A549 (cell line): ENCODE measurements at regions not wholly inside any gene's neighbourhood (a gene's known extent, or its start where the extent isn't known, plus 50 kb on each side); places are given as distances from the start of the nearest gene placed in this dataset.

Experiments
- ATAC-seq, 2 experiments: fragments of 200-7000 bp in 1 of 2; fragments of >200 bp in 1 of 2; cut with Nextera tagmentation in 1 of 2; cut with Tn5 transposase in 1 of 2; 3 replicates each; pipeline versions ENCODE4 v1.8.0 to v1.9.1; 2018 to 2020; ENCODE audit warnings: mild to moderate bottlenecking in 1 of 2, moderate library complexity in 1 of 2
- CTCF ChIA-PET: fragments of 300-600 bp; sonication (Branson Sonifier 250); formaldehyde crosslinking; extraction: SDS; loops from one replicate; lab custom pipeline; 2021; ENCODE audit warnings: antibody characterized with exemption, inconsistent platforms; lab: Yijun Ruan, JAX
- POLR2A ChIA-PET: fragments of 350-600 bp; formaldehyde crosslinking; extraction: SDS; loops from one replicate; lab custom pipeline; 2021; ENCODE audit warnings: antibody characterized with exemption, inconsistent platforms; lab: Yijun Ruan, JAX
- DNase-seq, 2 experiments: peaks; one replicate each; pipeline versions ENCODE4 v3.0.0 to v3.0.0-alpha.2; 2011 to 2016; ENCODE audit warnings: low read depth in 1 of 2, low spot score in 1 of 2
- FAIRE-seq: peaks from 2 replicates; lab custom pipeline; 2011; peaks lifted over from hg19 to GRCh38; lab: Jason Lieb, UNC
- H3K27ac ChIP-seq, 2 experiments: fragments of >200 bp; sonication (Bioruptor Twin); formaldehyde crosslinking; 3 replicates each; pipeline ENCODE4 v1.5.1; 2016 to 2017
- H3K4me1 ChIP-seq: fragments of >200 bp; sonication (Bioruptor Twin); formaldehyde crosslinking; 3 replicates; pipeline ENCODE4 v1.6.1; 2016
- H3K4me2 ChIP-seq: fragments of >200 bp; sonication (Bioruptor Twin); formaldehyde crosslinking; 3 replicates; pipeline ENCODE4 v1.6.1; 2016
- H3K4me3 ChIP-seq: fragments of >200 bp; sonication (Bioruptor Twin); formaldehyde crosslinking; 3 replicates; pipeline ENCODE4 v1.5.1; 2016
- H3K9me3 ChIP-seq: fragments of >200 bp; sonication (Bioruptor Twin); formaldehyde crosslinking; 3 replicates; pipeline ENCODE4 v1.6.1; 2016
- CEBPB ChIP-seq, 2 experiments: fragments of >200 bp in 1 of 2; sonication (Bioruptor Twin) in 1 of 2; formaldehyde crosslinking in 1 of 2; IDR thresholded peaks; 2 replicates each; pipeline ENCODE4 v1.6.1; 2012 to 2016
- CHD4 ChIP-seq: fragments of 200-600 bp; sonication (generic); IDR thresholded peaks from 2 replicates; pipeline ENCODE4 v1.6.1; 2016; ENCODE audit warnings: antibody characterized with exemption, mild to moderate bottlenecking, borderline replicate concordance
- E2F6 ChIP-seq: IDR thresholded peaks from 2 replicates; pipeline ENCODE4 v1.6.1; 2012; ENCODE audit warnings: low read depth, borderline replicate concordance
- EHF ChIP-seq: fragments of 250-450 bp; sonication (Bioruptor Pico); IDR thresholded peaks from 2 replicates; pipeline ENCODE4 v1.5.0; 2020; ENCODE audit warnings: mild to moderate bottlenecking
- ESRRA ChIP-seq: fragments of 150-350 bp; IDR thresholded peaks from 2 replicates; pipeline ENCODE4 v1.6.1; 2014; ENCODE audit warnings: mild to moderate bottlenecking, low read length, borderline replicate concordance
- FOSL2 ChIP-seq, 2 experiments: fragments of 450-650 bp in 1 of 2; fragments of >200 bp in 1 of 2; sonication (Bioruptor Twin) in 1 of 2; formaldehyde crosslinking; IDR thresholded peaks; 2 replicates each; pipeline versions ENCODE4 v1.5.0 to v1.6.1; 2016 to 2020; ENCODE audit warnings: mild to moderate bottlenecking in 1 of 2, moderate library complexity in 1 of 2
- FOXS1 ChIP-seq: fragments of 250-450 bp; sonication (Bioruptor Pico); IDR thresholded peaks from 2 replicates; pipeline ENCODE4 v1.5.0; 2020; ENCODE audit warnings: mild to moderate bottlenecking, moderate library complexity
- HDAC2 ChIP-seq: fragments of 200-600 bp; sonication (generic); IDR thresholded peaks from 2 replicates; pipeline ENCODE4 v1.6.1; 2016
- HES2 ChIP-seq: fragments of >200 bp; sonication (Bioruptor Twin); formaldehyde crosslinking; IDR thresholded peaks from 2 replicates; pipeline ENCODE4 v1.6.1; 2016
- HEYL ChIP-seq: fragments of 250-450 bp; sonication (Bioruptor Pico); IDR thresholded peaks from 2 replicates; pipeline ENCODE4 v1.8.0; 2021; ENCODE audit warnings: mild to moderate bottlenecking, moderate library complexity
- HMGXB4 ChIP-seq: fragments of 250-450 bp; sonication (Bioruptor Pico); IDR thresholded peaks from 2 replicates; pipeline ENCODE4 v1.5.0; 2021; ENCODE audit warnings: mild to moderate bottlenecking, moderate library complexity, borderline replicate concordance
- HOXA7 ChIP-seq: fragments of 250-450 bp; sonication (Bioruptor Pico); IDR thresholded peaks from 2 replicates; pipeline ENCODE4 v1.5.0; 2020; ENCODE audit warnings: mild to moderate bottlenecking, moderate library complexity
- HOXB5 ChIP-seq: fragments of 250-450 bp; sonication (Bioruptor Pico); IDR thresholded peaks from 2 replicates; pipeline ENCODE4 v1.5.0; 2020; ENCODE audit warnings: mild to moderate bottlenecking, moderate library complexity
- JUN ChIP-seq, 2 experiments: fragments of >200 bp; sonication (Bioruptor Twin); formaldehyde crosslinking; IDR thresholded peaks; 2 replicates in 1 of 2; 3 replicates in 1 of 2; pipeline ENCODE4 v1.6.1; 2016 to 2017
- JUNB ChIP-seq: fragments of >200 bp; sonication (Bioruptor Twin); formaldehyde crosslinking; IDR thresholded peaks from 2 replicates; pipeline ENCODE4 v1.6.1; 2016
- KDM1A ChIP-seq: fragments of 200-600 bp; sonication (generic); IDR thresholded peaks from 2 replicates; pipeline ENCODE4 v1.6.1; 2016; ENCODE audit warnings: low read depth, mild to moderate bottlenecking
- MAX ChIP-seq: IDR thresholded peaks from 2 replicates; pipeline ENCODE4 v1.6.1; 2012
- MAZ ChIP-seq: fragments of 150-350 bp; IDR thresholded peaks from 2 replicates; pipeline ENCODE4 v1.6.1; 2014; ENCODE audit warnings: antibody characterized with exemption, low read depth, low read length, borderline replicate concordance
- NFE2L2 ChIP-seq: fragments of 150-350 bp; conservative IDR thresholded peaks from 2 replicates; pipeline ENCODE4 v1.6.1; 2014; ENCODE audit warnings: low read length
- PHF8 ChIP-seq: fragments of 200-600 bp; sonication (generic); IDR thresholded peaks from 2 replicates; pipeline ENCODE4 v1.6.1; 2016; ENCODE audit warnings: low read depth, mild to moderate bottlenecking, antibody characterized with exemption, moderate library complexity, borderline replicate concordance
- POLR2A ChIP-seq: IDR thresholded peaks from 2 replicates; pipeline ENCODE4 v1.6.1; 2012; ENCODE audit warnings: mild to moderate bottlenecking, low read length
- RCOR1 ChIP-seq: fragments of 150-350 bp; IDR thresholded peaks from 2 replicates; pipeline ENCODE4 v1.6.1; 2014; ENCODE audit warnings: antibody characterized with exemption, low read length, low read depth
- REST ChIP-seq: fragments of 200-600 bp; sonication (generic); IDR thresholded peaks from 2 replicates; pipeline ENCODE4 v1.6.1; 2016; ENCODE audit warnings: antibody characterized with exemption, mild to moderate bottlenecking, moderate library complexity
- RNF2 ChIP-seq: fragments of 200-600 bp; sonication (generic); IDR thresholded peaks from 2 replicates; pipeline ENCODE4 v1.6.1; 2016; ENCODE audit warnings: low read depth, mild to moderate bottlenecking, antibody characterized with exemption, moderate library complexity, borderline replicate concordance
- SREBF2 ChIP-seq: fragments of 450-650 bp; IDR thresholded peaks from 2 replicates; pipeline ENCODE4 v1.6.1; 2014; ENCODE audit warnings: mild to moderate bottlenecking, moderate library complexity
- TP53 ChIP-seq: fragments of 250-450 bp; sonication (Bioruptor Pico); IDR thresholded peaks from 2 replicates; pipeline ENCODE4 v1.5.0; 2021; ENCODE audit warnings: mild to moderate bottlenecking, moderate library complexity
- USF2 ChIP-seq: fragments of 450-650 bp; IDR thresholded peaks from 2 replicates; pipeline ENCODE4 v1.6.1; 2014; ENCODE audit warnings: antibody characterized with exemption
- ZC3H11A ChIP-seq: fragments of 450-650 bp; IDR thresholded peaks from 2 replicates; pipeline ENCODE4 v1.6.1; 2014; ENCODE audit warnings: antibody characterized with exemption, mild to moderate bottlenecking
- ZFP36 ChIP-seq: fragments of 450-650 bp; IDR thresholded peaks from 2 replicates; pipeline ENCODE4 v1.6.1; 2014; ENCODE audit warnings: borderline replicate concordance; ENCODE audit not compliant: partially characterized antibody
- ZSCAN20 ChIP-seq: fragments of 250-450 bp; sonication (Bioruptor Pico); IDR thresholded peaks from 2 replicates; pipeline ENCODE4 v1.8.0; 2022; ENCODE audit warnings: mild to moderate bottlenecking, moderate library complexity
- WGBS: methylation state at CpG from one replicate; pipeline ENCODE4 v1.1.6; 2017; ENCODE audit errors: missing lambda C conversion rate; 5-methylcytosine and 5-hydroxymethylcytosine counted together

- Histone ChIP-seq H3K4me1 (no peaks in the 10 kb centered on the region), H3K4me3 (no peak overlapping the region), H3K4me2 (no peak overlapping the region), H3K27ac (no peak overlapping the region), H3K9me3 (no peaks in the 10 kb centered on the region)
- ATAC-seq (no peak), DNase-seq (no peak), FAIRE-seq (no peak)
- CTCF ChIA-PET: no interaction called here
- WGBS: 16% methylated on average over 3 of the region's 3 CpGs
- POLR2A ChIA-PET: no interaction called here
- TF ChIP-seq CEBPB (IDR thresholded peaks at IDR 0.05): no peak
- no peak for TF ChIP-seq PHF8
- TF ChIP-seq HDAC2: no peak
- TF ChIP-seq FOXS1 (CRISPR knock-in tag): no peak
- no peak for TF ChIP-seq EHF (CRISPR knock-in tag)
- TF ChIP-seq KDM1A: no peak
- no peak for TF ChIP-seq JUN (IDR thresholded peaks at IDR 0.05)
- no peak for TF ChIP-seq MAX
- TF ChIP-seq CHD4: no peak
- no peak for TF ChIP-seq RCOR1
- TF ChIP-seq MAZ: no peak
- TF ChIP-seq HOXB5 (CRISPR knock-in tag): no peak
- TF ChIP-seq NFE2L2: no peak
- no peak for TF ChIP-seq TP53 (CRISPR knock-in tag)
- TF ChIP-seq USF2: no peak
- TF ChIP-seq HMGXB4 (CRISPR knock-in tag): no peak
- no peak for TF ChIP-seq ZC3H11A
- TF ChIP-seq HES2: no peak
These were observed 168.5 kb upstream of the SYT6 start for GRCh38 chr1:114322207-114322606.

- POLR2A ChIA-PET: no interaction called here
- FAIRE-seq (no peak), DNase-seq (no peak)
- Histone ChIP-seq H3K9me3 (no peaks in the 10 kb centered on the region), H3K4me2 (no peak overlapping the region)
- TF ChIP-seq HOXA7 (CRISPR knock-in tag) (no peak), CHD4 (no peak), RNF2 (no peak)
- TF ChIP-seq, all 56 proteins: peak for 0
- Histone ChIP-seq H3K4me1 (no peaks in the 10 kb centered on the region), H3K27ac (no peak overlapping the region), H3K4me3 (no peak overlapping the region)
- ATAC-seq: no peak
- CTCF ChIA-PET: no interaction called here
These were observed 166.9 kb upstream of the SYT6 start for GRCh38 chr1:114320586-114320985.

GRCh38 chr1:114319418-114319817 lies 165.7 kb upstream of the SYT6 start:
- FAIRE-seq (no peak), DNase-seq (no peak), ATAC-seq (no peak)
- H3K27ac ChIP-seq: no peak overlapping the region
- H3K4me1 ChIP-seq: no peaks in the 10 kb centered on the region
- no peaks in the 10 kb centered on the region for H3K9me3 ChIP-seq
- H3K4me3 ChIP-seq: no peak overlapping the region
- no peak overlapping the region for H3K4me2 ChIP-seq
- 6% methylated on average over 3 of the region's 3 CpGs for whole genome bisulfite sequencing
- ChIA-PET POLR2A (no interaction called here), CTCF (no interaction called here)
- no peak for TF ChIP-seq JUNB
- TF ChIP-seq HEYL (CRISPR knock-in tag): no peak
- TF ChIP-seq E2F6: no peak
- no peak for TF ChIP-seq FOSL2 (IDR thresholded peaks at IDR 0.05)
- no peak for TF ChIP-seq FOSL2 (CRISPR knock-in tag; IDR thresholded peaks at IDR 0.05)
- TF ChIP-seq POLR2A: no peak
- no peak for TF ChIP-seq MAZ
- TF ChIP-seq SREBF2: no peak
- no peak for TF ChIP-seq REST
- TF ChIP-seq ZFP36: no peak
- no peak for TF ChIP-seq ESRRA
- no peak for TF ChIP-seq MAX
- no peak for TF ChIP-seq ZSCAN20
